ENCODE measurements at regions not wholly inside any gene's neighbourhood (a gene's known extent, or its start where the extent isn't known, plus 50 kb on each side); places are given as distances from the start of the nearest gene placed in this dataset.

- ATAC-seq (no peak), FAIRE-seq (no peak), DNase-seq (no peak)
- H3K27me3 ChIP-seq, result no peaks in the 10 kb centered on the region
- no peaks in the 10 kb centered on the region for H3K4me1 ChIP-seq
- H3K9me3 ChIP-seq, result no peaks in the 10 kb centered on the region
- H3K36me3 ChIP-seq, result no peaks in the 10 kb centered on the region
- no peak overlapping the region for H3K27ac ChIP-seq
- WGBS, 2 donors, result 47 to 55% methylated on average over 2 of the region's 2 CpGs
- intact Hi-C loops (cut with DNase I), result no loop called here
- H3K4me3 ChIP-seq, result no peak overlapping the region
- TF ChIP-seq CTCF (IDR thresholded peaks at IDR 0.05), result no peak
These were observed 347.9 kb upstream of the EYS start for GRCh38 chr6:66054967-66055366.

- no peaks in the 10 kb centered on the region for H3K4me1 ChIP-seq
- no peak overlapping the region for H3K4me3 ChIP-seq
- ATAC-seq (no peak), FAIRE-seq (no peak), DNase-seq (no peak)
- H3K27ac ChIP-seq, result no peak overlapping the region
- 55 to 64% methylated on average over 5 of the region's 5 CpGs for WGBS, 2 donors
- H3K27me3 ChIP-seq, result no peaks in the 10 kb centered on the region
- intact Hi-C loops (cut with DNase I), result no loop called here
- no peak for TF ChIP-seq CTCF (IDR thresholded peaks at IDR 0.05)
- H3K36me3 ChIP-seq, result no peaks in the 10 kb centered on the region
- H3K9me3 ChIP-seq, result no peaks in the 10 kb centered on the region
These were observed 344.8 kb upstream of the EYS start for GRCh38 chr6:66051812-66052211.

- WGBS, 2 donors, result 55 to 79% methylated on average over 3 of the region's 3 CpGs
- ATAC-seq (no peak), FAIRE-seq (no peak), DNase-seq (no peak)
- H3K36me3 ChIP-seq, result no peaks in the 10 kb centered on the region
- intact Hi-C loops (cut with DNase I), result no loop called here
- H3K9me3 ChIP-seq, result no peaks in the 10 kb centered on the region
- no peak overlapping the region for H3K4me3 ChIP-seq
- H3K27me3 ChIP-seq, result no peaks in the 10 kb centered on the region
- H3K27ac ChIP-seq, result no peak overlapping the region
- no peaks in the 10 kb centered on the region for H3K4me1 ChIP-seq
- no peak for TF ChIP-seq CTCF (IDR thresholded peaks at IDR 0.05)
These were observed 341.9 kb upstream of the EYS start for GRCh38 chr6:66048684-66049474.

- no peak for ATAC-seq
- 40 to 68% methylated on average over 1 of the region's 1 CpG for WGBS, 2 donors
- intact Hi-C loops (cut with DNase I), result no loop called here
- Histone ChIP-seq H3K27ac (no peak overlapping the region), H3K36me3 (no peaks in the 10 kb centered on the region), H3K4me1 (no peaks in the 10 kb centered on the region), H3K27me3 (no peaks in the 10 kb centered on the region), H3K4me3 (no peak overlapping the region), H3K9me3 (no peaks in the 10 kb centered on the region)
- no peak for TF ChIP-seq CTCF (IDR thresholded peaks at IDR 0.05)
- no peak for DNase-seq
- FAIRE-seq, result no peak
These were observed 325.6 kb upstream of the EYS start for GRCh38 chr6:66032626-66033025.

- ATAC-seq, result no peak
- Histone ChIP-seq H3K4me1 (no peaks in the 10 kb centered on the region), H3K27me3 (no peaks in the 10 kb centered on the region), H3K27ac (no peak overlapping the region), H3K9me3 (no peaks in the 10 kb centered on the region), H3K36me3 (no peaks in the 10 kb centered on the region), H3K4me3 (no peak overlapping the region)
- DNase-seq, result no peak
- TF ChIP-seq CTCF (IDR thresholded peaks at IDR 0.05), result no peak
- no peak for FAIRE-seq
- intact Hi-C loops (cut with DNase I), result no loop called here
These were observed 322.4 kb upstream of the EYS start for GRCh38 chr6:66029391-66029790.

Data from pancreas (tissue), 10 donors.